ENCODE measurements at regions not wholly inside any gene's neighbourhood (a gene's known extent, or its start where the extent isn't known, plus 50 kb on each side); places are given as distances from the start of the nearest gene placed in this dataset.

DNA sequence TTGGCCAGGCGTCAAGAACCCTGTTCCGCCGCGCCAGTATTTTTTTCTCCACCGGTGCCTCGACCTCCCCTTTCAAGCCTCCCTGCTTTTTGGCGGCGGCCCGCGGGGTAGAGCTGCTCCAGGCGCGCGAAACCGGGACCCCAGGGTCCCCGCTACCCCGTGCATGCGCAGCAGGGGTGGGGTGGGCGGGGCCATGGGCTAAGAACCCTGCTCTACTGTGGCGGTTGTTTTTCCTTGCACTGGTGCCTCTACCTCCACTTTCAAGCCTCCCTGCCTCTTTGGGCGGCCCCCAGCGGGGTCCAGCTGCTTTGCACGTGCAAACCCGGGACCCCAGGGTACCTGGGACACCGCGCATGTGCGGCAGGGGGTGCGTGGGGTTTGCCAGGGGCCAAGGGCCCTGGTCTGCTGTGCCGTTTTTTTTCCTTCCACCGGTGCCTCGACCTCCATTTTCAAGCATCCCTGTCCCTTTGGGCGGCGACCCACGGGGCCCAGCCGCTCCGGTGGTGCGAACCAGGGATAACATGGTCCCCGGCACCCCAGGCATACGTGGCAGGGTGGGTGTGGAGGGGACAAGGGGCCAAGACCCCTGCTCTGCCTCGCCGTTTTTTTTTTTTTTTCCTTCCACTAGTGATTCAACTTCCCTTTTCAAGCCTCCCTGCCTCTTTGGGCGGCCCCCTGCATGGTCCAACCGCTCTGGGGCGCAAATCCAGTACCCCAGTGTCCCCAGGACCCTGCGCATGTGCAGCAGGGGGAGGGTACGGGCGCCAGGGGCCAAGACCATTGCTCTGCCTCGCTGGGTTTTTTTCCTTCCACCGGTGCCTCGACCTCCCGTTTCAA is 326.8 kb downstream of the ALG10 start:
- TF ChIP-seq, protein P1, sequence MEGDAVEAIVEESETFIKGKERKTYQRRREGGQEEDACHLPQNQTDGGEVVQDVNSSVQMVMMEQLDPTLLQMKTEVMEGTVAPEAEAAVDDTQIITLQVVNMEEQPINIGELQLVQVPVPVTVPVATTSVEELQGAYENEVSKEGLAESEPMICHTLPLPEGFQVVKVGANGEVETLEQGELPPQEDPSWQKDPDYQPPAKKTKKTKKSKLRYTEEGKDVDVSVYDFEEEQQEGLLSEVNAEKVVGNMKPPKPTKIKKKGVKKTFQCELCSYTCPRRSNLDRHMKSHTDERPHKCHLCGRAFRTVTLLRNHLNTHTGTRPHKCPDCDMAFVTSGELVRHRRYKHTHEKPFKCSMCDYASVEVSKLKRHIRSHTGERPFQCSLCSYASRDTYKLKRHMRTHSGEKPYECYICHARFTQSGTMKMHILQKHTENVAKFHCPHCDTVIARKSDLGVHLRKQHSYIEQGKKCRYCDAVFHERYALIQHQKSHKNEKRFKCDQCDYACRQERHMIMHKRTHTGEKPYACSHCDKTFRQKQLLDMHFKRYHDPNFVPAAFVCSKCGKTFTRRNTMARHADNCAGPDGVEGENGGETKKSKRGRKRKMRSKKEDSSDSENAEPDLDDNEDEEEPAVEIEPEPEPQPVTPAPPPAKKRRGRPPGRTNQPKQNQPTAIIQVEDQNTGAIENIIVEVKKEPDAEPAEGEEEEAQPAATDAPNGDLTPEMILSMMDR (IDR thresholded peaks at IDR 0.05; ENCODE audit: low read length): no peak
- no peak for TF ChIP-seq EZH2 (IDR thresholded peaks at IDR 0.05; ENCODE audit: borderline replicate concordance, low read length)
